Parathyroid adenoma (tissue), 2 donors: ENCODE measurements at regions not wholly inside any gene's neighbourhood (a gene's known extent, or its start where the extent isn't known, plus 50 kb on each side); places are given as distances from the start of the nearest gene placed in this dataset.

ENCODE experiments used
- H2AFZ ChIP-seq: fragments of 300-600 bp; sonication (generic); one replicate; pipeline ENCODE4 v1.7.0; 2017; ENCODE audit warnings: antibody characterized with exemption, mild to moderate bottlenecking
- H3K27ac ChIP-seq: fragments of 300-600 bp; sonication (generic); one replicate; pipeline ENCODE4 v1.7.0; 2017
- H3K27me3 ChIP-seq: fragments of 300-600 bp; sonication (generic); one replicate; pipeline ENCODE4 v1.7.0; 2017; ENCODE audit warnings: low read length; ENCODE audit not compliant: control insufficient read depth, insufficient read depth
- H3K36me3 ChIP-seq: fragments of 300-600 bp; sonication (generic); one replicate; pipeline ENCODE4 v1.7.0; 2017; ENCODE audit warnings: low read length; ENCODE audit not compliant: control insufficient read depth, insufficient read depth
- H3K4me1 ChIP-seq: fragments of 300-600 bp; sonication (generic); one replicate; pipeline ENCODE4 v1.7.0; 2017; ENCODE audit warnings: control low read depth
- H3K4me2 ChIP-seq: fragments of 300-600 bp; sonication (generic); one replicate; pipeline ENCODE4 v1.7.0; 2017; ENCODE audit warnings: low read length
- H3K4me3 ChIP-seq: fragments of 300-600 bp; sonication (generic); one replicate; pipeline ENCODE4 v1.7.0; 2017; ENCODE audit warnings: low read depth, low read length
- H3K79me2 ChIP-seq: fragments of 300-600 bp; sonication (generic); one replicate; pipeline ENCODE4 v1.7.0; 2017; ENCODE audit warnings: control low read depth
- H3K9ac ChIP-seq: fragments of 300-600 bp; sonication (generic); one replicate; pipeline ENCODE4 v1.7.0; 2017; ENCODE audit warnings: mild to moderate bottlenecking
- H3K9me3 ChIP-seq: fragments of 300-600 bp; sonication (generic); one replicate; pipeline ENCODE4 v1.7.0; 2017; ENCODE audit warnings: low read length; ENCODE audit not compliant: control insufficient read depth
- TF ChIP-seq, protein P1 (sequence below): fragments of 300-600 bp; sonication (generic); IDR thresholded peaks from one replicate; pipeline ENCODE4 v1.7.0; 2017; ENCODE audit warnings: antibody characterized with exemption, mild to moderate bottlenecking
- donor health status: primary hyperparathyroidism.

- no peaks in the 10 kb centered on the region for H3K27me3 ChIP-seq
- no peaks in the 10 kb centered on the region for H3K36me3 ChIP-seq
- no peak overlapping the region for H3K4me2 ChIP-seq
- TF ChIP-seq, protein P1, sequence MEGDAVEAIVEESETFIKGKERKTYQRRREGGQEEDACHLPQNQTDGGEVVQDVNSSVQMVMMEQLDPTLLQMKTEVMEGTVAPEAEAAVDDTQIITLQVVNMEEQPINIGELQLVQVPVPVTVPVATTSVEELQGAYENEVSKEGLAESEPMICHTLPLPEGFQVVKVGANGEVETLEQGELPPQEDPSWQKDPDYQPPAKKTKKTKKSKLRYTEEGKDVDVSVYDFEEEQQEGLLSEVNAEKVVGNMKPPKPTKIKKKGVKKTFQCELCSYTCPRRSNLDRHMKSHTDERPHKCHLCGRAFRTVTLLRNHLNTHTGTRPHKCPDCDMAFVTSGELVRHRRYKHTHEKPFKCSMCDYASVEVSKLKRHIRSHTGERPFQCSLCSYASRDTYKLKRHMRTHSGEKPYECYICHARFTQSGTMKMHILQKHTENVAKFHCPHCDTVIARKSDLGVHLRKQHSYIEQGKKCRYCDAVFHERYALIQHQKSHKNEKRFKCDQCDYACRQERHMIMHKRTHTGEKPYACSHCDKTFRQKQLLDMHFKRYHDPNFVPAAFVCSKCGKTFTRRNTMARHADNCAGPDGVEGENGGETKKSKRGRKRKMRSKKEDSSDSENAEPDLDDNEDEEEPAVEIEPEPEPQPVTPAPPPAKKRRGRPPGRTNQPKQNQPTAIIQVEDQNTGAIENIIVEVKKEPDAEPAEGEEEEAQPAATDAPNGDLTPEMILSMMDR: no peak
- H3K9ac ChIP-seq: no peak overlapping the region
- H3K4me1 ChIP-seq: no peaks in the 10 kb centered on the region
- H3K27ac ChIP-seq: no peak overlapping the region
- H3K4me3 ChIP-seq: no peak overlapping the region
- no peak overlapping the region for H2AFZ ChIP-seq
- no peaks in the 10 kb centered on the region for H3K79me2 ChIP-seq
- no peaks in the 10 kb centered on the region for H3K9me3 ChIP-seq
Observed at GRCh38 chr13:68030152-68030809, 800.1 kb upstream of the PCDH9 start.

GRCh38 chr13:68028701-68029100, 798.6 kb upstream of the PCDH9 start:
- Histone ChIP-seq H2AFZ (no peak overlapping the region), H3K4me1 (no peaks in the 10 kb centered on the region), H3K36me3 (no peaks in the 10 kb centered on the region), H3K27ac (no peak overlapping the region), H3K9me3 (no peaks in the 10 kb centered on the region), H3K4me2 (no peak overlapping the region), H3K9ac (no peak overlapping the region), H3K27me3 (no peaks in the 10 kb centered on the region), H3K79me2 (no peaks in the 10 kb centered on the region), H3K4me3 (no peak overlapping the region)
- TF ChIP-seq, protein P1: no peak

- Histone ChIP-seq H3K27me3 (no peaks in the 10 kb centered on the region), H3K9ac (no peak overlapping the region), H3K4me3 (no peak overlapping the region), H3K36me3 (no peaks in the 10 kb centered on the region), H3K4me2 (no peak overlapping the region), H3K79me2 (no peaks in the 10 kb centered on the region), H2AFZ (no peak overlapping the region), H3K27ac (no peak overlapping the region), H3K4me1 (no peaks in the 10 kb centered on the region), H3K9me3 (no peaks in the 10 kb centered on the region)
- TF ChIP-seq, protein P1: no peak
Observed at GRCh38 chr13:68027306-68027705, 797.2 kb upstream of the PCDH9 start.

DNA sequence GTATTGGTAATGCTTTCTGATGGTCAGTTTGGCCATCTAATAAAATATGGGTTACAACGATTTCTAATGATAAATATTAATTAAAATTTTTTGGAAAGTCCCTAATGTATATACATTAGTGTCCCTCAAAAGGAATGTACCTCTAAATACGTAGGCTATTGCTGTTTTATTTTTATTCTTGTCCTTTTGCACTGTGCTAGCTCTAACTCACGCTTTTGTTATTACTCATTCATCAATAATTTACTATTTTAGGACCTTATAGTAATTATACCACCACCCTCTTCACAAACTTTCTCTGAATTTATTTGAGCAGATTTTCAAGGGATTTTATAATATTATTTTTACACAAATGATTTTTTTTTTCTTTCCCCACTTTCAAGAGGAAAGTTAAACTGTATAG, 795.9 kb upstream of the PCDH9 start:
- no peak overlapping the region for H2AFZ ChIP-seq
- H3K27me3 ChIP-seq: no peaks in the 10 kb centered on the region
- no peak overlapping the region for H3K9ac ChIP-seq
- H3K4me1 ChIP-seq: no peaks in the 10 kb centered on the region
- TF ChIP-seq, protein P1: no peak
- H3K27ac ChIP-seq: no peak overlapping the region
- H3K9me3 ChIP-seq: no peaks in the 10 kb centered on the region
- H3K36me3 ChIP-seq: no peaks in the 10 kb centered on the region
- no peak overlapping the region for H3K4me3 ChIP-seq
- no peaks in the 10 kb centered on the region for H3K79me2 ChIP-seq
- H3K4me2 ChIP-seq: no peak overlapping the region

DNA sequence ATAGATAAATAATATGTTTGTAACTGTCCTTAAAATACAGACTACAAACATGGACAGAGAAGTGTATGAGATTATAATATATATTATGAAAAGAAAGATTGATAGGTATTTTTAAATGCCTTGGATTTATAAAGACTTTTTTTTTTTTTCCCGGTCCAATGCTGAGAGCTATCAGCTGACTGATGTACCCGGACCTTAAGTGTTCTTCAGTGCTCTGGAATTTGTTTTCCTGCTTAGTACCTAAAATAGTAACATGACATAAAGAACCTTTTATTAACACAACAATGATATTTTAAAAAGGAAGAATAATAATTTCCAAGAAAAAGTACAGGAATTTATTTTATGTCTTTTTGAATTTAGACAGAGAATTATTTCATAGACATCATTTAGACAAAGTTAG, 795.5 kb upstream of the PCDH9 start:
- TF ChIP-seq, protein P1: no peak
- no peak overlapping the region for H3K4me2 ChIP-seq
- H3K9me3 ChIP-seq: no peaks in the 10 kb centered on the region
- no peak overlapping the region for H2AFZ ChIP-seq
- H3K4me3 ChIP-seq: no peak overlapping the region
- no peak overlapping the region for H3K9ac ChIP-seq
- no peaks in the 10 kb centered on the region for H3K27me3 ChIP-seq
- no peaks in the 10 kb centered on the region for H3K4me1 ChIP-seq
- no peak overlapping the region for H3K27ac ChIP-seq
- H3K36me3 ChIP-seq: no peaks in the 10 kb centered on the region
- H3K79me2 ChIP-seq: no peaks in the 10 kb centered on the region
